ENCODE measurements at regions not wholly inside any gene's neighbourhood (a gene's known extent, or its start where the extent isn't known, plus 50 kb on each side); places are given as distances from the start of the nearest gene placed in this dataset.
"Not testable (repeated sequence)": the region's sequence is repeated elsewhere in the genome, so short reads cannot be mapped to it uniquely, and the experiment has no call there.

DNA sequence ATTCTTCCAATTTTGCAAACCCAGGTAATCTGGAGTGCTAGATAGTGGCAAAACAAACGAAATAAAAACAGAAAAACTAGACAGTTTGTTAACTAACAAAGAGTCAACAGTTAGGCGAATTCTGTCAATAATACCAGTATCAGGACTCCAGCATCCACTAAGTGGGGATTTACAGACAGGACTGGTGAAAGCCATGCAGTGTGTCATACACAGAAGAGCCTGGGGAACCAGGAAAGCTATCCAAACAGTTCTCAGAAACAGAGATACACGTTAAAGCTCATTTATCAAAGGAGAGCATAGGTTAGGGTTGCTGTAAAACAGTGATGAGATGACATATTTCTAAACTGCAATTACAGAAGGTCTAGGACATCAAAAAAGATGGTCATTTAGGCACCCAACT lies 203.7 kb upstream of the KIF2B start:
- Histone ChIP-seq H3K27ac (no peak overlapping the region), H3K27me3 (no peaks in the 10 kb centered on the region), H3K4me3 (no peak overlapping the region), H3K4me1 (no peaks in the 10 kb centered on the region), H3K9me3 (no peaks in the 10 kb centered on the region), H3K36me3 (no peaks in the 10 kb centered on the region)
- no peak for DNase-seq (ENCODE audit: extremely low spot score in 2 of 2)
- intact Hi-C loops (cut with DNase I): no loop called here
- TF ChIP-seq CTCF (IDR thresholded peaks at IDR 0.05) (no peak), POLR2A (IDR thresholded peaks at IDR 0.05) (no peak), POLR2AphosphoS5 (IDR thresholded peaks at IDR 0.05; ENCODE audit: insufficient read depth in 1 of 2, low read depth in 1 of 2) (no peak)

DNA sequence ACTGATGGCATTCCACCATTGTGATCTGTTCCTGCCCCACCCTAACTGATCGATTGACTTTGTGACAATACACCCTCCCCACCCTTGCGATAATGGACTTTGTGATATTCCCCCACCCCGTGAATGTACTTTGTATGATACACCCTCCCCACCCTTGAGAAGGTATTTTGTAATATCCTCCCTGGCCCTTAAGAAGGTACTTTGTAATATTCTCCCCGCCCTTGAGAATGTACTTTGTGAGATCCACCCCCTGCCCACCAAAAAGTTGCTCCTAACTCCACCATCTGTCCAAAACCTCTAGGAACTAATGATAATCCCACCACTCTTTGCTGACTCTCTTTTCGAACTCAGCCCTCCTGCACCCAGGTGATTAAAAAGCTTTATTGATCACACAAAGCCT lies 214.5 kb upstream of the KIF2B start:
- not testable (repeated sequence) for H3K9me3 ChIP-seq

DNA sequence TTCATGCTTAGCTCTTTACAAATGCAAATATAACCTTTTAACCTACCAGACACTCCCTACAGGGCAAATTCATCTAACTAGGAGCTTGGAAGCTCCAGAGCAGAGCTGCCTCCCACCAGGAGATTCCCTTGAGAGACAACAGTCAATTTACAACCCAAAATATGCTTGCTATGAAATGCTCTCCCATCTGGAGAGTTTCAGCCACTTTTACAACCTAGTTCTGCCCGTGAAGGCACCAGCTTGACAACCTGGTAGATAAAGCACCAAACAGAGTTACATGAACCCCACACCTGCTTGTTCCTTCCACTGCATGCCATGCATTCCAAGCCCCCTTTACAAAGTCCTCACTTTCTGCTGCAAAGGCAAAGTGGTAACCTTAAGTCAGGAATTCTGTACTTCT lies 215.3 kb upstream of the KIF2B start:
- H3K27ac ChIP-seq: no peak overlapping the region
- intact Hi-C loops (cut with DNase I): no loop called here
- no peaks in the 10 kb centered on the region for H3K36me3 ChIP-seq
- no peaks in the 10 kb centered on the region for H3K9me3 ChIP-seq
- H3K4me1 ChIP-seq: no peaks in the 10 kb centered on the region
- no peak overlapping the region for H3K4me3 ChIP-seq
- H3K27me3 ChIP-seq: no peaks in the 10 kb centered on the region
- no peak for TF ChIP-seq CTCF (IDR thresholded peaks at IDR 0.05)
- TF ChIP-seq POLR2A (IDR thresholded peaks at IDR 0.05): no peak
- no peak for TF ChIP-seq POLR2AphosphoS5 (IDR thresholded peaks at IDR 0.05; ENCODE audit: insufficient read depth in 1 of 2, low read depth in 1 of 2)
- DNase-seq (ENCODE audit: extremely low spot score in 2 of 2): no peak

More for the DNA sequence above, 214.5 kb upstream of the KIF2B start:
- H3K27me3 ChIP-seq; H3K4me1 ChIP-seq; DNase-seq (ENCODE audit: extremely low spot score in 2 of 2); H3K4me3 ChIP-seq; H3K27ac ChIP-seq; intact Hi-C loops (cut with DNase I); H3K36me3 ChIP-seq: not testable (repeated sequence)

DNA sequence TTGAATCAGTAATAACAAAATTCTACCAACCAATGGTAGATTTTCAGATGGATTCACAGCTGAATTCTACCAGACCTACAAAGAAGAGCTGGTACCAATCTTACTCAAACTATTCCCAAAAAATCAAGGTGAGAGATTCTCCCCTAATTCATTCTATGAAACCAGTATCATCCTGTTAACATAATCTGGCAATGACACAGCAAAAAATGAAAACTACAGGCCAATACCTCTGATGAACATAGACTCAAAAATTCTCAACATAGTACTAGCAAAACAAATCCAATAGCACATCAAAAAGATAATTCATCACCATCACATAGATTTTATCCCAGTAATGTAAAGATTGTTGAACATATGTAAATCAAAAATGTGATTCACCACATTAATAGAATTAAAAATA lies 234.4 kb upstream of the KIF2B start:
- intact Hi-C loops (cut with DNase I): no loop called here
- H3K27me3 ChIP-seq: no peaks in the 10 kb centered on the region
- H3K27ac ChIP-seq: no peak overlapping the region
- no peak for TF ChIP-seq POLR2A (IDR thresholded peaks at IDR 0.05)
- TF ChIP-seq CTCF (IDR thresholded peaks at IDR 0.05): no peak
- TF ChIP-seq POLR2AphosphoS5 (IDR thresholded peaks at IDR 0.05; ENCODE audit: insufficient read depth in 1 of 2, low read depth in 1 of 2): no peak
- no peak for DNase-seq (ENCODE audit: extremely low spot score in 2 of 2)
- H3K9me3 ChIP-seq: no peaks in the 10 kb centered on the region
- no peaks in the 10 kb centered on the region for H3K4me1 ChIP-seq
- no peak overlapping the region for H3K4me3 ChIP-seq
- no peaks in the 10 kb centered on the region for H3K36me3 ChIP-seq

GRCh38 chr17:53574038-53574437 lies 248.7 kb upstream of the KIF2B start:
- DNase-seq (ENCODE audit: extremely low spot score in 2 of 2): no peak
- no peaks in the 10 kb centered on the region for H3K36me3 ChIP-seq
- H3K4me3 ChIP-seq: no peak overlapping the region
- no peaks in the 10 kb centered on the region for H3K27me3 ChIP-seq
- intact Hi-C loops (cut with DNase I): no loop called here
- H3K4me1 ChIP-seq: no peaks in the 10 kb centered on the region
- TF ChIP-seq POLR2A (IDR thresholded peaks at IDR 0.05): no peak
- no peak for TF ChIP-seq POLR2AphosphoS5 (IDR thresholded peaks at IDR 0.05; ENCODE audit: insufficient read depth in 1 of 2, low read depth in 1 of 2)
- TF ChIP-seq CTCF (IDR thresholded peaks at IDR 0.05): no peak
- H3K9me3 ChIP-seq: no peaks in the 10 kb centered on the region
- no peak overlapping the region for H3K27ac ChIP-seq

DNA sequence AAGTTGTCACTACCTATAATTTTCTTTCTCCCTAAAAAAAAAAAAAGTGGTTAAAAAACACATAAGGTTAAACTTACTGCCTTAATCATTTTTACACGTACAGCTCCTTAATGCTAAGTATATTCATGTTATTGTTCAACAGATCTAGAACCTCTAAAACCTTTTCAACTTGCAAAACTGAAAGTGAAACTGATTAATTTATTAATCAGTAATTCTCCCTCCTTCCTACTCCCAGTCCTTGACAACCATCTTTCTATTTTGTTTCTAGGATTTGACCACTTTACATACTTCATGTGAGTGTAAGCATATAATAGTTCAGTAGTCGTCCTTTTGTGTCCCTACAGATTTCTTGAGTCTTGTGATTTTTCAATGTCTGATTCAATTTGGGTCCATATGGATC lies 251.4 kb upstream of the KIF2B start:
- intact Hi-C loops (cut with DNase I): no loop called here
- H3K9me3 ChIP-seq: no peaks in the 10 kb centered on the region
- no peak for TF ChIP-seq POLR2AphosphoS5 (IDR thresholded peaks at IDR 0.05; ENCODE audit: insufficient read depth in 1 of 2, low read depth in 1 of 2)
- no peak for TF ChIP-seq POLR2A (IDR thresholded peaks at IDR 0.05)
- no peak for TF ChIP-seq CTCF (IDR thresholded peaks at IDR 0.05)
- no peaks in the 10 kb centered on the region for H3K36me3 ChIP-seq
- no peak for DNase-seq (ENCODE audit: extremely low spot score in 2 of 2)
- no peak overlapping the region for H3K4me3 ChIP-seq
- H3K27ac ChIP-seq: no peak overlapping the region
- H3K4me1 ChIP-seq: no peaks in the 10 kb centered on the region
- H3K27me3 ChIP-seq: no peaks in the 10 kb centered on the region

Data from vagina (tissue), 2 donors.